ENCODE measurements at regions not wholly inside any gene's neighbourhood (a gene's known extent, or its start where the extent isn't known, plus 50 kb on each side); places are given as distances from the start of the nearest gene placed in this dataset.

- no peak for TF ChIP-seq CTCF (IDR thresholded peaks at IDR 0.05; ENCODE audit: poor library complexity)
- TF ChIP-seq EZH2 (IDR thresholded peaks at IDR 0.05; ENCODE audit: borderline replicate concordance) = no peak
Measured at GRCh38 chr20:17044891-17045290, 181.9 kb upstream of the PCSK2 start.

Measured in hepatocyte (in vitro differentiated cells).